ENCODE measurements at regions not wholly inside any gene's neighbourhood (a gene's known extent, or its start where the extent isn't known, plus 50 kb on each side); places are given as distances from the start of the nearest gene placed in this dataset.

DNA sequence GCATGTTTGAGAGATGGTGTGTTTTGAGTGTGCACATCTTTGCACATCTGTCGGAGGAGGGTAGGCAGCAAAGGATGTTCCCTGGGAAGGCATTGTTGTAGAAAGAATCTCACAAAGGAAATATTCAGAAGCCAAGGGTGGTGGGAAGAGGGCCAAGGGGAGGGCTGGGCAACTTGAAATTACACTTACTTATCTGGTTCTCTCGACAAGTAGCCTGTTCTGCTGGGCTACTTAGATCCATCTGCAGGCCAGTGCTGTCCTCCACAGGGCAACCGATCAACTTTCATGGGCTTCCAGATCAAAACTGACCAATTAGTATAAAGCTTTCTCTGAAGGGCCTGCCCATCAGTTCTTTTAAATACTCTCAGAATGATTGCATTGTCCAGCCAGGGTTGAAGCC lies 495.2 kb downstream of the GADD45G start:
- no peaks in the 10 kb centered on the region for H3K79me2 ChIP-seq (ENCODE audit: control insufficient read depth, insufficient read depth, low read length)
- no peak overlapping the region for H3K4me3 ChIP-seq
- no peaks in the 10 kb centered on the region for H3K36me3 ChIP-seq (ENCODE audit: control insufficient read depth in 2 of 2, insufficient read depth in 2 of 2, low read length in 1 of 2)
- 45% methylated on average over 3 of the region's 3 CpGs for WGBS (ENCODE audit: insufficient coverage, insufficient replicate concordance, low lambda C conversion rate, missing lambda C conversion rate)
- H3K4me1 ChIP-seq (ENCODE audit: control insufficient read depth, insufficient read depth, low read length), result peaks cover 3% of the 10 kb centered on the region; the same call in 1 of the 2 replicates
- H3K27me3 ChIP-seq (replicated peaks in 1 of 2; ENCODE audit: control insufficient read depth in 2 of 2, insufficient read depth in 2 of 2, low read length in 1 of 2), result no peaks in the 10 kb centered on the region; a peak in 1 of 4 replicates
- CTCF ChIA-PET, result interaction anchor here (0.7 to 5.1 kb wide), 17 partner anchors 11 to 535 kb away, joined by 3 to 282 read pairs (median 3); partner anchors contain the start of gene GADD45G
- no peak overlapping the region for H3K4me2 ChIP-seq (ENCODE audit: control insufficient read depth, insufficient read depth)
- no peak overlapping the region for H3K9ac ChIP-seq (ENCODE audit: control insufficient read depth, insufficient read depth, low read length)
- RAD21 ChIA-PET (ENCODE audit: unreplicated experiment), result interaction anchor here (0.5 to 5.0 kb wide), 10 partner anchors 41 to 525 kb away, joined by 3 to 125 read pairs (median 3); partner anchors contain the start of gene GADD45G
- no peak for TF ChIP-seq KAT2A (conservative IDR thresholded peaks at IDR 0.05; ENCODE audit: control insufficient read depth, low read depth, low read length)
- TF ChIP-seq NFYA (IDR thresholded peaks at IDR 0.05; ENCODE audit: borderline replicate concordance, low read depth, low read length), result no peak
- TF ChIP-seq ZZZ3 (IDR thresholded peaks at IDR 0.05; ENCODE audit: control insufficient read depth, insufficient read length, low read depth), result no peak
- TF ChIP-seq SREBF1 (IDR thresholded peaks at IDR 0.05; ENCODE audit: low read length), result no peak
- TF ChIP-seq SP1 (IDR thresholded peaks at IDR 0.05; ENCODE audit: low read depth, low read length), result no peak
- TF ChIP-seq, protein P1, sequence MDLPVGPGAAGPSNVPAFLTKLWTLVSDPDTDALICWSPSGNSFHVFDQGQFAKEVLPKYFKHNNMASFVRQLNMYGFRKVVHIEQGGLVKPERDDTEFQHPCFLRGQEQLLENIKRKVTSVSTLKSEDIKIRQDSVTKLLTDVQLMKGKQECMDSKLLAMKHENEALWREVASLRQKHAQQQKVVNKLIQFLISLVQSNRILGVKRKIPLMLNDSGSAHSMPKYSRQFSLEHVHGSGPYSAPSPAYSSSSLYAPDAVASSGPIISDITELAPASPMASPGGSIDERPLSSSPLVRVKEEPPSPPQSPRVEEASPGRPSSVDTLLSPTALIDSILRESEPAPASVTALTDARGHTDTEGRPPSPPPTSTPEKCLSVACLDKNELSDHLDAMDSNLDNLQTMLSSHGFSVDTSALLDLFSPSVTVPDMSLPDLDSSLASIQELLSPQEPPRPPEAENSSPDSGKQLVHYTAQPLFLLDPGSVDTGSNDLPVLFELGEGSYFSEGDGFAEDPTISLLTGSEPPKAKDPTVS (IDR thresholded peaks at IDR 0.05; ENCODE audit: low read depth, low read length), result no peak
- TF ChIP-seq CBX3 (IDR thresholded peaks at IDR 0.05; ENCODE audit: borderline replicate concordance, low read depth), result no peak
- TF ChIP-seq, protein P2, sequence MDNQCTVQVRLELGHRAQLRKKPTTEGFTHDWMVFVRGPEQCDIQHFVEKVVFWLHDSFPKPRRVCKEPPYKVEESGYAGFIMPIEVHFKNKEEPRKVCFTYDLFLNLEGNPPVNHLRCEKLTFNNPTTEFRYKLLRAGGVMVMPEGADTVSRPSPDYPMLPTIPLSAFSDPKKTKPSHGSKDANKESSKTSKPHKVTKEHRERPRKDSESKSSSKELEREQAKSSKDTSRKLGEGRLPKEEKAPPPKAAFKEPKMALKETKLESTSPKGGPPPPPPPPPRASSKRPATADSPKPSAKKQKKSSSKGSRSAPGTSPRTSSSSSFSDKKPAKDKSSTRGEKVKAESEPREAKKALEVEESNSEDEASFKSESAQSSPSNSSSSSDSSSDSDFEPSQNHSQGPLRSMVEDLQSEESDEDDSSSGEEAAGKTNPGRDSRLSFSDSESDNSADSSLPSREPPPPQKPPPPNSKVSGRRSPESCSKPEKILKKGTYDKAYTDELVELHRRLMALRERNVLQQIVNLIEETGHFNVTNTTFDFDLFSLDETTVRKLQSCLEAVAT (IDR thresholded peaks at IDR 0.05), result no peak
- no peak for TF ChIP-seq RB1 (IDR thresholded peaks at IDR 0.05; ENCODE audit: borderline replicate concordance)
- TF ChIP-seq MYC (IDR thresholded peaks at IDR 0.05; ENCODE audit: insufficient read depth, insufficient read length, insufficient replicate concordance, low read length, severe bottlenecking), result no peak
- TF ChIP-seq NR2C1 (IDR thresholded peaks at IDR 0.05), result no peak
- no peak for TF ChIP-seq SREBF2 (IDR thresholded peaks at IDR 0.05; ENCODE audit: low read length)
- no peak for TF ChIP-seq HDAC2 (IDR thresholded peaks at IDR 0.05)
- no peak for TF ChIP-seq ESRRA (IDR thresholded peaks at IDR 0.05; ENCODE audit: low read length)
- TF ChIP-seq, protein P3, sequence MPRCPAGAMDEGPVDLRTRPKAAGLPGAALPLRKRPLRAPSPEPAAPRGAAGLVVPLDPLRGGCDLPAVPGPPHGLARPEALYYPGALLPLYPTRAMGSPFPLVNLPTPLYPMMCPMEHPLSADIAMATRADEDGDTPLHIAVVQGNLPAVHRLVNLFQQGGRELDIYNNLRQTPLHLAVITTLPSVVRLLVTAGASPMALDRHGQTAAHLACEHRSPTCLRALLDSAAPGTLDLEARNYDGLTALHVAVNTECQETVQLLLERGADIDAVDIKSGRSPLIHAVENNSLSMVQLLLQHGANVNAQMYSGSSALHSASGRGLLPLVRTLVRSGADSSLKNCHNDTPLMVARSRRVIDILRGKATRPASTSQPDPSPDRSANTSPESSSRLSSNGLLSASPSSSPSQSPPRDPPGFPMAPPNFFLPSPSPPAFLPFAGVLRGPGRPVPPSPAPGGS (IDR thresholded peaks at IDR 0.05; ENCODE audit: borderline replicate concordance, insufficient read depth, low read depth, low read length, poor library complexity, severe bottlenecking), result no peak
- POLR2A ChIA-PET, result interaction anchor here (0.7 to 1.2 kb wide), 2 partner anchors 502 to 507 kb away, joined by 3 to 4 read pairs; no protein-coding TSS in a partner anchor
- no peaks in the 10 kb centered on the region for H4K20me1 ChIP-seq (ENCODE audit: control insufficient read depth, insufficient read depth)
- ATAC-seq (no peak), DNase-seq (ENCODE audit: low read depth, low spot score) (no peak), FAIRE-seq (no peak)
- no peak overlapping the region for H3K27ac ChIP-seq (ENCODE audit: control insufficient read depth, insufficient read depth)
- BruUV-seq (replicated peaks), result no TSS peak
- intact Hi-C loops (cut with micrococcal nuclease; ENCODE audit: unreplicated experiment), result loop anchor here (5.0 kb wide), 1 partner anchor 183 kb away; no protein-coding TSS in a partner anchor
- no peak overlapping the region for H2AFZ ChIP-seq (ENCODE audit: control insufficient read depth, low read depth, low read length)
- SMC1A ChIA-PET (ENCODE audit: uncharacterized antibody, unreplicated experiment), result interaction anchor here (0.7 to 4.5 kb wide), 10 partner anchors 10 to 693 kb away, joined by 3 to 89 read pairs (median 4); partner anchors contain the start of gene GADD45G
- no peaks in the 10 kb centered on the region for H3K9me3 ChIP-seq (replicated peaks; ENCODE audit: control insufficient read depth, insufficient read depth, low read length)
- in situ Hi-C loops (cut with MboI), result loop anchor here (5.0 kb wide), 1 partner anchor 498 kb away; no protein-coding TSS in a partner anchor
